ENCODE measurements at regions not wholly inside any gene's neighbourhood (a gene's known extent, or its start where the extent isn't known, plus 50 kb on each side); places are given as distances from the start of the nearest gene placed in this dataset.

- TF ChIP-seq CTCF (IDR thresholded peaks at IDR 0.05; ENCODE audit: control extremely low read depth in 1 of 3, insufficient read depth in 1 of 3, low read depth in 1 of 3, low read length in 3 of 3) (no peak), RFX5 (IDR thresholded peaks at IDR 0.05; ENCODE audit: borderline replicate concordance, low read depth, low read length) (no peak), EP300 (IDR thresholded peaks at IDR 0.05; ENCODE audit: borderline replicate concordance in 1 of 2, low read depth in 2 of 2, low read length in 2 of 2) (no peak), JUN (IDR thresholded peaks at IDR 0.05; ENCODE audit: low read depth, low read length) (no peak), USF2 (IDR thresholded peaks at IDR 0.05; ENCODE audit: low read length) (no peak)
Measured at GRCh38 chr6:92945799-92946198, 473.6 kb downstream of the EPHA7 start (continued).

All from H1 (cell line).